GM12801 (cell line): ENCODE measurements at regions not wholly inside any gene's neighbourhood (a gene's known extent, or its start where the extent isn't known, plus 50 kb on each side); places are given as distances from the start of the nearest gene placed in this dataset.

ENCODE experiments used
- TF ChIP-seq, protein P1 (sequence below): IDR thresholded peaks from one replicate; pipeline ENCODE4 v1.5.1; 2011; ENCODE audit warnings: control low read depth; ENCODE audit not compliant: insufficient read length; ENCODE audit errors: extremely low read depth

GRCh38 chr10:25818751-25819150 lies 115.3 kb upstream of the MYO3A start:
- TF ChIP-seq, protein P1, sequence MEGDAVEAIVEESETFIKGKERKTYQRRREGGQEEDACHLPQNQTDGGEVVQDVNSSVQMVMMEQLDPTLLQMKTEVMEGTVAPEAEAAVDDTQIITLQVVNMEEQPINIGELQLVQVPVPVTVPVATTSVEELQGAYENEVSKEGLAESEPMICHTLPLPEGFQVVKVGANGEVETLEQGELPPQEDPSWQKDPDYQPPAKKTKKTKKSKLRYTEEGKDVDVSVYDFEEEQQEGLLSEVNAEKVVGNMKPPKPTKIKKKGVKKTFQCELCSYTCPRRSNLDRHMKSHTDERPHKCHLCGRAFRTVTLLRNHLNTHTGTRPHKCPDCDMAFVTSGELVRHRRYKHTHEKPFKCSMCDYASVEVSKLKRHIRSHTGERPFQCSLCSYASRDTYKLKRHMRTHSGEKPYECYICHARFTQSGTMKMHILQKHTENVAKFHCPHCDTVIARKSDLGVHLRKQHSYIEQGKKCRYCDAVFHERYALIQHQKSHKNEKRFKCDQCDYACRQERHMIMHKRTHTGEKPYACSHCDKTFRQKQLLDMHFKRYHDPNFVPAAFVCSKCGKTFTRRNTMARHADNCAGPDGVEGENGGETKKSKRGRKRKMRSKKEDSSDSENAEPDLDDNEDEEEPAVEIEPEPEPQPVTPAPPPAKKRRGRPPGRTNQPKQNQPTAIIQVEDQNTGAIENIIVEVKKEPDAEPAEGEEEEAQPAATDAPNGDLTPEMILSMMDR = no peak

GRCh38 chr10:25820472-25820871 lies 113.6 kb upstream of the MYO3A start:
- TF ChIP-seq, protein P1 = no peak

- TF ChIP-seq, protein P1 = no peak
These were observed 113.2 kb upstream of the MYO3A start for GRCh38 chr10:25820874-25821273.

GRCh38 chr10:25824050-25824449 lies 110.0 kb upstream of the MYO3A start:
- TF ChIP-seq, protein P1 = no peak

DNA sequence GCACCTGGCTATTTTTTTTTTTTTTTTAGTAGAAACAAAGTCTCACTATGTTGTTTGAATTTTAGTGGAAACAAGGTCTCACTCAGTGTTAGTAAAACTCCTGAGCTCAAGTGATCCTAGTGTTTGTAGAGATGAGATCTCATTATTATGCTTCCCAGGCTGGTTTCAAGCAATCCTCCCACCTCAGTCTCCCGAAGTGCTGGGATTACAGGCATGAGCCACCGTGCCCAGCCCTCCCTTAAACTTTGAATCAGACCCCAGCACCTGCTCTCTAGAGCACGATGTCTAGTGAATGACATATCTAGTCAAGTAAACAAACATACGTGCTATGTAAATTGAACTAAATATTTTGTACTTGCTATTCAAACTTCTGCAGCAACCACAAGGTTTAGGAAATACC lies 105.6 kb upstream of the MYO3A start:
- TF ChIP-seq, protein P1 = no peak

- TF ChIP-seq, protein P1 = no peak
These were observed 102.9 kb upstream of the MYO3A start for GRCh38 chr10:25831080-25831479.

GRCh38 chr10:25839683-25840082 lies 94.3 kb upstream of the MYO3A start:
- TF ChIP-seq, protein P1 = no peak

DNA sequence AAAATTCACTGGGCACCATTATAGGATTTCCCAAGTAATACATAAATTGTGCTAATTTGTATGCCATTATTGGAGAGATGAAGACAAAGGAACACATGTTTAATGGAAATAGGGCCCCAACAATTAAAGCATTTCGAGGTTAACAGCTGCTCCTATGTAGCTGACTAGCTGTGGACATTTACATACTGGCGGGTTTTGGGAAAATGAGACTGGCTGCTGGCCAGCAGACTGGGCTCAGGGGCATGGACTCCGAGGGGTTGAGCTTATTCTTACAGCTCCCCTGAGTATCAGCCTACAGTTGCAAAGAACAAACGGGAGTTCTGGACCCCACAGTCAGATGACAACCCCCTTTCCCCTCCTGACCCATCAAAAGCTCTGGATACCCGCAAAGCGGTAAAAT lies 91.9 kb upstream of the MYO3A start:
- TF ChIP-seq, protein P1 = no peak
